Endometrium (tissue), 2 donors: ENCODE measurements at regions not wholly inside any gene's neighbourhood (a gene's known extent, or its start where the extent isn't known, plus 50 kb on each side); places are given as distances from the start of the nearest gene placed in this dataset.

Experiments
- FAIRE-seq: peaks from 2 replicates; lab custom pipeline; 2012; peaks lifted over from hg19 to GRCh38; lab: Jason Lieb, UNC
- donor health status: control.
- donor health status: control.

DNA sequence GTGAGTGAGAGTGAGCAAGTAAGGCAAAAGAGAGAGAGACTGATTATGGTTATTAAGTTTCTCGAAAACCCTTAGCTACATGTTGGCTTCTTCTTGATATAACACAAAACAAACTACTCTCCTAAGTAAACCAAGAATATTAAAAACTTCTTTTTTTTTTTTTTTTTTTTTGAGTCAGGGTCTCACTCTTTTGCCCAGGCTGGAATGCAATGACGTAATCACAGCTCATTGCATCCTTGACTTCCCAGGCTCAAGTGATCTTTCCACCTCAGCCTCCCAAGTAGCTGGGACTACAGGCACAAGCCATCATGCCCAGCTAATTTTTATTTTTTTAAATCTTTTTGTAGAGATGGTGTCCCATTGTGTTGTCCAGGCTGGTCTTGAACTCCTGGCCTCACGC lies 102.2 kb upstream of the IL6 start:
- no peak for FAIRE-seq

DNA sequence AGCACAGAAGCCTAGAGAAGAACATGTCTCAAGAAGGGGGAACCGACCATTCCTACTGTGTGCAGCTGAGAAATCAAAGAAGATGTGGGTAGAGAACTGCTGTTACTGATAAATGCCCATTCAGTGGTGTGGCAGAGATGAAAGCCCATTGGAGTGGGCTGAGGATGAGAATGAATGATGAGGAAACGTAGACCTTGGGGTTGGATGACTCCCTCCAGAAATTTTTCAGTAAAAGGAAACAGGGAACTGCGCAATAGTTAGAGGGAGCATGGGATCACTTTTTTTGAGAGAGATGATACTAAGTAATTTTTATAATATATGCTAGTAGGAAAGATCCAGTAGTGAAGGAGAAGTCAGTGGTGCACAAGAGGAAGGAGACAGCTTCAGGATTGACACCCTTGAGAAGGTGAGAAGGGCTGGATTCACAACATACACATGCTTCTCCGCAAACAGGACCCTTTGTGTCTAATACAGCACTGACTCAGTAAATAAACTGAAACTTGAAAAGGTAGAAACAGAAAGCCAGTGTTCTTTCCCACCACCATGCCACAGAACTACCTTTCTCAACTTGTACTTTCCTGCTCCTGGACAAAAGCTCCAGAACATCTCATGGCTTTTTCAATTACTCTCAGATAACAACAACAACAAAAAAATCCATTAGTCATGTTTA lies 104.7 kb upstream of the IL6 start:
- FAIRE-seq, result no peak

GRCh38 chr7:22618528-22618927 lies 108.5 kb upstream of the IL6 start:
- no peak for FAIRE-seq

- FAIRE-seq, result peak; percentile 21
These were observed 109.8 kb upstream of the IL6 start for GRCh38 chr7:22617166-22617565.

GRCh38 chr7:22613496-22613895 lies 113.5 kb upstream of the IL6 start:
- no peak for FAIRE-seq

GRCh38 chr7:22612776-22613175 lies 112.8 kb upstream of the STEAP1B start:
- FAIRE-seq, result no peak

- no peak for FAIRE-seq
These were observed 111.7 kb upstream of the STEAP1B start for GRCh38 chr7:22611758-22612079.

DNA sequence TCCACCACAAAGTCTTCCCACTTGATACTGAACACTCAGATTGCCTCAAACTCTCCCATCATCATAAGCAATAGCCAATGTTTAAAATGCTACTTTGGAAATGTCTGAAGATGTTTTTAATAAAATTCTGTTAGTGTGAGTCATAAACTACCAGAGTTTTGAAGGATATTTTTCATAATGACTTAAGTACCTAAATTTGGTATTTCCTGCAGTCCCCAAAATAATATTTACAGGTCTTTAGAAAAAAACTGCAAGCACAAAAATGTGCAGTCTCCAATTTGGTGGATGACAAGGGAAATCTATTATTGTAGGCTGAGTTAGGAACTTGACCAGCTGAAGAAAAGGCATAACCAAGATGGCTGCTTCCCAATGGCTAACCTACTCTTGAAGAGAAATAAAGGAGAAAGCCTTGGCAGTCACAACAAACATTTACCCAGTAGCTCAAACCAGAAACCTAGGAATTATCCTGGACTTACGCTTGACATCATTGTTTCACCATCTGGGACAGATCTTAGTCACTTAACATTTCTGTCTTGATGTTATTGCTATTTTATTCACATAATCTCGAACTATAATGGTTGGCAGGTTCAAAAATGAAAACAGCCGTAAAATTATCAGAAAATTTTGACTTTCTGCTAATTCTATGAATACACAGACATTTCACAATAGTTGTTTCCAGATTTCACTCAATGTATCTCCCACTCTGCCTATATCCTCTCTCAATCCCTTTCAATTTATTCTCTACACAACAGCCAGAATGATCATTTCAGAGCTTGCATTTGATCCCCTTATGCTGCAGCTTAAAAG lies 111.2 kb upstream of the STEAP1B start:
- no peak for FAIRE-seq

- no peak for FAIRE-seq
These were observed 110.3 kb upstream of the STEAP1B start for GRCh38 chr7:22610263-22610662.

DNA sequence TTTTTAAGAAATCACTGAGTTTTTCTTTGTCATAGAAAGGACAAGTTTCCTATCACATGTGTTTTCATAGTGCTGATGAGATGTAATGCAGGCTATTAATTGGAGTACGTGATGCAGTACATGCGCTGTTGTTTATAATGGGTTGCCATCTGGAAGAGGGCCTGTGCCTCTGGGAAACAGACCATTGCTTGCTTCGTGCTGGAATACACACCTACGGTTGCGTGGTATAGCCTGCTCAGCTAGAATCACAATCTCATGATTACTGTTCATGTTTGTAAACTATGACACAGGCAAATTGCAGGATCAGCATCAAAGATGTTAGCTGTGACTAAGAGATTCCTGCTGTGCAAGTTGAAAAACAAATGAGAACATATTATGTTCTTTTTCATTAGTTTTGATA lies 107.2 kb upstream of the STEAP1B start:
- no peak for FAIRE-seq

DNA sequence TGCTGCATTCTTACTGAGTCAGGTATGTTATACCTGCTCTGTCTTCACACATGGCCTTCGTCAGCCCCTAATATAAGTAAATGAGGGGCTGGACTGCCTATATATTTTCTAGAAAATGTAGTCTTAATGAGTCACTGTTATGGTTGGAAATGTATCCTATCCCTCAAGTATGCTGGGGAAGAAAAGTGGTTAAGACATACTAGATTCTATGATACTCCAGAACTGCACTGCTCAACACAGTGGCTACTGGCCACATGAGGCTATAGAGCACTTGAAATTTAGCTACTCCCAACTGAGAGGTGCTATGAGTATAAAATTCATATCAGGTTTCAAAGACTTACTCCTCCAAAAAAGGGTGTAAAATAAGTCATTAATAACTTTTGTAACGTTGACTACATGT lies 104.3 kb upstream of the STEAP1B start:
- FAIRE-seq, result no peak

- no peak for FAIRE-seq
These were observed 102.0 kb upstream of the STEAP1B start for GRCh38 chr7:22601812-22602565.

- no peak for FAIRE-seq
These were observed 101.4 kb upstream of the STEAP1B start for GRCh38 chr7:22601408-22601807.

GRCh38 chr7:22601003-22601402 lies 101.0 kb upstream of the STEAP1B start:
- FAIRE-seq, result no peak

GRCh38 chr7:22598318-22598920 lies 98.4 kb upstream of the STEAP1B start:
- FAIRE-seq, result no peak

DNA sequence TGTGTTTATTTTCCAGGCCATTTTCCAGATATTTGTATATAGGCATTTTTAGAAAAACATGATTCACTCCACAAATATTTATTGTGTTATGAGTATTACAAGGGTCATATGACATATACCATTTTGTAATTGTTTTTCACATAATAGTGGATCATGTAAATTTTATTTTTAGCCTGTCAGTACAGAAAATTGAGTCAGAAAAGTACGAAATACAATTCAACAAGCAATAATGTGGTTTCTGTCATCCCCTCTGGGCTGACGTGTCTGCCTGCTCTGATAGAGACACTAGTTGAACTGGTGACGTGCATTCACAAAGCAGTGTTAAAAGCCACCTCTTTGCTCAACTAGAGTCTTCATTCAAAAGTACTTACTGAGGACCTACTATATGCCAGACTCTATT lies 97.9 kb upstream of the STEAP1B start:
- no peak for FAIRE-seq

- no peak for FAIRE-seq
These were observed 96.9 kb upstream of the STEAP1B start for GRCh38 chr7:22596763-22597400.

- no peak for FAIRE-seq
These were observed 94.0 kb upstream of the STEAP1B start for GRCh38 chr7:22594020-22594419.

DNA sequence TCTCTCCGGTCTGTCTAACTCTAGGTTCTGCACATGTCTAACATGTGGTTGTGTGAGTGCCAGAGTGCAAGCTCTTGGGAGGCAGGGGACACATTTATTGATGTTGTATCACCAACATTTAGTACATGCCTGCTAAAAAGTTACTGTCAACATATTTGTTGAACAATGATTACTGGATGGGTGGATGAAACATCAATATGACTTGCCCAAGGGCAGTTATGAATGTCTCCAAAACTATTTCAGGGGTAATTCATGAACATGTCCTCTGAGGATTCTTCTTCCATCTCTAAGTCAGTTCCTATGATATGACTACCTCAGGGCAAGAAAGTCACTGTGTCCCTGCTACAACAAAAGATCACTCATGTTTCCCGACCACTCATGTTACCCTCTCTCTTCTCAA lies 91.3 kb upstream of the STEAP1B start:
- FAIRE-seq, result no peak

DNA sequence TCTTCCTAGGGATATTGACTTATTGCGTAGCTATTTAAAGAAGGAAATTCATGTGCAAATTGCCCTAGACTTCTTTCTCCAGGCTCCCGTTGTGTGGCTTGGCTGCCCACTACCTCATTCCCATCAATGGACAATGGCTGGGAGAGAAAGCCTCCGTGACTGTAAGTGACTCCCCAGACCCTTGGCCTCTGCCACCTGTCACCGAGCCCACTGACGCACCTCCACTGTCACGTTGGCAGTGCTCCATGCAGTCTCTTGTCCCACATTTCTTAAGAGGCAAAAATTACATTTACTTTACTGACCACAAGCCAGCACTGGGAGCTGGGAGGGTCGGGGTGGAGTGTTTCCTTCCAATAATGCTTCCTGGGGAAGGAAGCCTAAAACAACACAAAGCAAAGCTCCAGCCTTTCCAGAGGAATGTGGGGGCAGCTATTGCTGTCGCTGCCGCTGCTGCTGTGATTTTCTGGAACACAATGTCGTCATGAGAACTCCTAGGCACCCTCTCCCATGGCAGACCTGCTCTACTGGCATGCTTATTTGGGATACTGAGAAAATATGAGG lies 89.7 kb upstream of the STEAP1B start:
- FAIRE-seq, result no peak

DNA sequence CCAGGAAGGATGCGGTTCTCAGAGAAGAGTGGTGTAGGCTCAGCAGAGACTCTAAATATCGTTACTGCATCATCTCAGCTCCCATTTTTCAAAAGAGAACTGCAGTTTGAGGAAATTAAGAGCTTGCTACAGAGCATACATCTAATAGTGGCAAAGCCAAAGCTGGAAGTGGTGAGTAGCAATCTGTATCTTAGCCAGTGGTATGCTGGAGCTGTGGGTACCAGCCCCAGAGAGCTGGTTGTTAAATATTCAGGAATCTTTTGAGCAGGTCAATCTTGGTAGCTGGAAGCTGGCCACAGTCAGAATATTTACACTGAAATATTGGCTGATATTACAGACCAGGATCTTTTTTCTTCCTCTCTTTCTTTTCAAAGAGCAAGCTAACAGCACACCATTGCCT lies 88.4 kb upstream of the STEAP1B start:
- no peak for FAIRE-seq

DNA sequence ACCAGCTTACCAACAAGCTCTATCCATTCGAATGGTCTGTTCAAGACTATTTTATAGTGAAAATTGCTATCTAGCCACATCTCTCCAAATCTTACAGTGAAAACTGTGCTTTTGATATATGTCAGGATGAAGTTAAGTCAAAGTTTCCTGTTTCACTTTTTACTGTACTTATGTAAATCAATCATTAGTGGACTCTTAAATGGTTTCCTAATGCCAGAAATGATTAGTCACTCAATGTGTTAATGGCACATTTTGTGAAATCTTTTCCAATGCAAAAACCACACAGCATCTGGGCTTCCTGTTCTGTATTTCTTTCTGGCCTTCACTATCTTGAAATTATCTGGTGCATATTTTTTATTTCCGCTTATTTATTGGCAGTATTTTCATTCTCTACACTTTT lies 87.3 kb upstream of the STEAP1B start:
- FAIRE-seq, result no peak
